ENCODE measurements at regions not wholly inside any gene's neighbourhood (a gene's known extent, or its start where the extent isn't known, plus 50 kb on each side); places are given as distances from the start of the nearest gene placed in this dataset.

DNA sequence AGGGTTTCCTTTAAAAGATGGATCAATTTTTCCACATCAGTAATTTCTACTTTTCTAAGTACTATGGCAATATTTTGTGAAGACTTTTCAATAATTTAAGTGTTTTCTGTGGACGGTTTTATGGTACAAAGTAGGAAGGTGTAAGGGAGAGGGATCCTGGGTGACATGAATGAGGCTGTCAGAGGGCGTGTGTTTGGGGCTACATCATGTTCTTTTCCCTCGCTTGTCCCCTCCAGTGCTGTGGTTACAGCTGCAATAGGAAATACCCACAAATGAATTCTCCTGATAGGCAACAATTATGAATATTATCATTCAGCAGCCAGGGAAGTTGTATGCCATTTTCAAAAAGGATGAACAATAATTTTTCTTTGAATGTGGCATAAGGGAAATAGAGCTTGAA, 83.8 kb downstream of the CAVIN4 start:
- H3K27me3 ChIP-seq: no peaks in the 10 kb centered on the region
- H3K4me3 ChIP-seq: no peak overlapping the region
- DNase-seq (no peak), ATAC-seq (no peak)
- H3K27ac ChIP-seq: no peak overlapping the region
- peaks cover 0 to 12% of the 10 kb centered on the region in 2 donors for H3K9me3 ChIP-seq
- H3K36me3 ChIP-seq: no peaks in the 10 kb centered on the region
- no peak for TF ChIP-seq CTCF (IDR thresholded peaks at IDR 0.05)
- intact Hi-C loops (cut with DNase I): no loop called here
- no peaks in the 10 kb centered on the region for H3K4me1 ChIP-seq

DNA sequence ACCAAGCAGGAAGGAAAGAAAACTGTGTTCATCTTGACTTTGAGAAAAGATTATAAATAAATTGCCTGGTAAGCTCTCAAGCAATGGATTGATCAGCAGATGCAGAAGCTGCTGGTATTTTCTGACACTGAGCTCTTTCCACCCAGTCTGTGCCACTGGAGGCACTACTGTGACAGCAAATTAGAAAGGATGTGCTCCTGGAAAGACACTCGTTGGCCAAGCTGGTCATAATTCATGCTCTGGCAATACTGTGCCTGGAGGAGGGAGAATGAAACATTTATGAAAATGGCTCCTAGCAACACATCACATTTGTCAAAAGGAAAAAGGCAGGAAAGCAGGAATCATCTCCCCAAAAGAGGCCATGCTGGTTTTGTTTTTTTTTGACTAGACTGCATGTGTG, 84.2 kb downstream of the CAVIN4 start:
- ATAC-seq: no peak
- Histone ChIP-seq H3K36me3 (no peaks in the 10 kb centered on the region), H3K4me3 (no peak overlapping the region), H3K27me3 (no peaks in the 10 kb centered on the region), H3K27ac (no peak overlapping the region), H3K9me3 (peaks cover 0 to 10% of the 10 kb centered on the region in 2 donors), H3K4me1 (no peaks in the 10 kb centered on the region)
- intact Hi-C loops (cut with DNase I): no loop called here
- no peak for DNase-seq
- TF ChIP-seq CTCF (IDR thresholded peaks at IDR 0.05): no peak

- TF ChIP-seq CTCF (IDR thresholded peaks at IDR 0.05): no peak
- Histone ChIP-seq H3K9me3 (peaks cover 0 to 6% of the 10 kb centered on the region in 2 donors), H3K4me3 (no peak overlapping the region), H3K27ac (no peak overlapping the region), H3K4me1 (no peaks in the 10 kb centered on the region), H3K36me3 (no peaks in the 10 kb centered on the region), H3K27me3 (no peaks in the 10 kb centered on the region)
- intact Hi-C loops (cut with DNase I): no loop called here
- DNase-seq: no peak
- no peak for ATAC-seq
These were observed 89.6 kb downstream of the CAVIN4 start for GRCh38 chr9:100667448-100667847.

GRCh38 chr9:100668024-100668423, 90.1 kb downstream of the CAVIN4 start:
- Histone ChIP-seq H3K36me3 (no peaks in the 10 kb centered on the region), H3K27me3 (no peaks in the 10 kb centered on the region), H3K4me1 (no peaks in the 10 kb centered on the region), H3K9me3 (peaks cover 0 to 6% of the 10 kb centered on the region in 2 donors), H3K27ac (no peak overlapping the region), H3K4me3 (no peak overlapping the region)
- ATAC-seq (no peak), DNase-seq (peak in 1 of 4 donors; percentile 52)
- TF ChIP-seq CTCF (IDR thresholded peaks at IDR 0.05): no peak
- intact Hi-C loops (cut with DNase I): no loop called here

DNA sequence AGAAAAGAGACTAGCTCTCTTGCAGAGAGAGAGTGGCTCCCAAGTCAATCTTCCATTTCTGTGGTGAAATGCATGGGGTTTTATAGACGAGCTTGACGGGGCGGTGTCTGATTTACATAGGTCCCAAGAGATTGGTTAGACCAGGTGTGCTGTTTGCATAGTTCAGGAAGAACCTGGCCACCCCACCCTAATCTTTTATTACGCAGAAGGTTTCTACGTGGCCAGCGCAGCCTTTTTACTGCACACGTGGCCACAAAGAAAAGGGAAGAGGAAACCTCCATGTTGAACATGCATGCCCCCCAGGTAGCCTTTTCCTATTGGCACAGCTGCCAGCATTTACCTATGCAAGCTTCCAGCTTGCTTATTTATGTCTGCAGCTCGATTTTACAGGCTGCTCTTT, 92.1 kb downstream of the CAVIN4 start:
- Histone ChIP-seq H3K27ac (no peak overlapping the region), H3K4me1 (no peaks in the 10 kb centered on the region), H3K36me3 (no peaks in the 10 kb centered on the region), H3K4me3 (no peak overlapping the region), H3K9me3 (peaks cover 0 to 6% of the 10 kb centered on the region in 2 donors), H3K27me3 (no peaks in the 10 kb centered on the region)
- ATAC-seq: no peak
- DNase-seq: no peak
- no peak for TF ChIP-seq CTCF (IDR thresholded peaks at IDR 0.05)
- intact Hi-C loops (cut with DNase I): no loop called here
